ENCODE measurements at regions not wholly inside any gene's neighbourhood (a gene's known extent, or its start where the extent isn't known, plus 50 kb on each side); places are given as distances from the start of the nearest gene placed in this dataset.

DNA sequence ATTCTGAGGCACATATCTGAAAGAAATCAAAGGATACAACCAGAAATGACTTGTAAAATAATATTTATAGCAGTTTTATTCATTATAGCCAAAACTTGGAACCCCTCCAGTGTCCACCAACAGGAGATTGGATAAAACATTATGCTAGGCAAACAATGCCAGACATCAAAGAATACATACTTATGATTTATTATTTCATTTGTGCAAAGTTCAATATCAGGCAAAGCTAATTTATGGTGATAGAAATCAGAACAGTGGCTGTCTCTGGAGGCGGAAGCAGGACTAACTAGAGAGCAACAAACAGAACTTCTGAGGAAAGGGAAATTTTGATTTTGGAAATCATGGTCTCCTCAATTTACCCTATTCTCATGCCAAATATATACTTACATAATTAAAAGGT lies 193.1 kb downstream of the ICE1 start:
- no peak for DNase-seq

DNA sequence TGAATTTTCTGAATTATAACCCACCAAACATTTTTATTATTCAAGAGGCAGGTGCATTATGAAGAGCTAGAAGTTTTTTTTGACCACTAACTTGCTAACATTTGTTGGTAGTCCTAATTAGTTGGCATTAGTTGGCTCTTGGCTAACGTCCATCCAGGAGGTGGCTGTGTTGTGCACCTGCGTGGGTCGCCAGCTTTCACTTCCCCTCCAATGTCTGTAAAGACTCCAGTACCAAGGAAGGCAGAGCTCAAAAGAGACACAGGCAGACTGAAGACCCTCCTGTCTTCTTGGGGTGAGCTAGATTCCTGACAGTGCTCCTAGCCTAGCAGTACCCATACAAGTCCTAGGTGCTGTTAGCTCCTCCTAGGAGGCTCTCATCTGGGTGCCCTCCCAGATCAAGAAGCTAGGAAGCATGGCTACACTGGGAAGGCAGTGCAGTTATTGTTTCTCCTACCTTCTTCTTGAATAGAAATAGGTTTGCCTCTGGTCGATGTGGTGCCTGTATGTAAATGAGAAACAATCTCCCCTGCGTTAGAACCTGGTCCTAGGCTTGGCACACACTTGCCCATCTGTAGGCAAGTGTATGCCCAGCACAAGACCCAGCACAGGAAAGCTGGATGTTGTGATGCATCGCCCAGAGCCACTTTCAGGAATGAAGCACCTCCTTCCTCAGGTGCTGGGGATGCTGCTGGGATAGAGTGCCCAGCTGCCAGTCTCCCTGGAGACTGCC lies 190.9 kb downstream of the ICE1 start:
- no peak for DNase-seq

GRCh38 chr5:5612096-5612495 lies 189.6 kb downstream of the ICE1 start:
- DNase-seq, result no peak

DNA sequence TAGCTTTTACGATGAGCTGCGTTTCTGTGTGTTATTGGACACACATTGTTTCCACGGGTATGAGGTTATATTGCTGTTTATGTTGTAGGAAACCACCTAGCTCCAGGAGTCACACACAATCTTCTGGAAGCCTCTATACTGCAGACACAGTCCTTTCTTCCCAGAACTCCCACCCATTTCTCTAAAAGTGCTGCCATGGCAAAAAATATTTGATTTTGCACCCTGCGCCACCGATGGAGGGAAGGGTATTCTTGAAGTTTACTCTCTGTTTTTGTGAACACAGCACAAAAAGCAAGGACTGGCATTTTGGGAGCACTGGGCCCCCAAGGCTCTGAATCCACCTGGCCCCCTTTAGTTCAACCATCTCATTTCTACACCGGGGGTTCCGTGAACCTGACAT lies 187.5 kb downstream of the ICE1 start:
- DNase-seq, result no peak

DNA sequence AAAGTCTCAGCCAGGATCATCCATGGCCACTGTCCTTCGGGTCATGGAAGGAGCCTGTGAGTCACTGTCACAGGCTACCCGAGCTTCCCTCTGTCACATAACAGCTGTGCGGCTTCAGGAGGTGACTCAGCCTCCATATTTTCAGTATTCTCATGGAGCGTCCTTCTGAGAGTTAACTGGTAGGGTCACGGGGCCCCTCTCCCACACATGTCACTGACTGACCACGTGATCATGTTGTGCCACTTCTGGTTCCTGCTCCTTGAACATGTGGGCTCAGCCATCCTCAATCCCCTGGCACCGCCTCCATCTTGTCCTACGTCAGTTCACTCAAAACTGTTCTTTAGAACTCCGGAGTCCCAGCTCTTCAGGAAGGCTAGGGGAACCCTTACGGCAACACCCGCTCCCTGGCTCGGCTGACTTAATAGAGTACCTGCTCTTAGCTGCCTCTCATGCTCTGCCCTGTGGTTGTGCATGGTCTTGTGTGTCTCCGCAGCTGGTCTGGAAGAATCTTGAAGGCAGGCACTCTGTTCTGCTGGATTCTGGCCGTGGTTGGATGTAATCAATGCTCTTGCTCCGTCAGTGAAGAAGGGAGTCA lies 182.8 kb downstream of the ICE1 start:
- DNase-seq, result no peak

GRCh38 chr5:5602554-5602953 lies 180.1 kb downstream of the ICE1 start:
- no peak for DNase-seq

GRCh38 chr5:5598547-5599113 lies 176.2 kb downstream of the ICE1 start:
- DNase-seq, result peak in 1 of 2 experiments; percentile 12

GRCh38 chr5:5593391-5593790 lies 170.9 kb downstream of the ICE1 start:
- no peak for DNase-seq

GRCh38 chr5:5592541-5592940 lies 170.1 kb downstream of the ICE1 start:
- no peak for DNase-seq

GRCh38 chr5:5591567-5591966 lies 169.1 kb downstream of the ICE1 start:
- DNase-seq, result no peak

DNA sequence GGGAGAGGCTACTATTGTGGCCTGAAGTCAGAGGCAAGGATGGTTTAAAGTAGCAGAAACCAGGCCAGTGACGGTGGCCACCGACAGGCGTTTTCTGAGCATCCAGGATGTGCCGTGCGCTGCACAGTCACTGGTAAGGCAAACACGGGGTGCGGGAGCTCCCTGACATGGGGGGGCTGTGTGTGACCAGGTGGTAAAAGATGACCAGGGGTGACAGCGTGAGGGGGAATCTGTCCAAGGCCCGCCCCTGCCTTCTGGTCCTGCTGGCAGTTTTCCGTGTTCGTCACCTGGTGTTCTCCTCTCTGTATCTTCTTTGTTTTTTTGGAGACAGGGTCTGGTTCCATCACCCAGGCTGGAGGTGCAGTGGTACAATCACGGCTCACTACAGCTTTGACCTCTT lies 167.4 kb downstream of the ICE1 start:
- DNase-seq, result no peak

DNA sequence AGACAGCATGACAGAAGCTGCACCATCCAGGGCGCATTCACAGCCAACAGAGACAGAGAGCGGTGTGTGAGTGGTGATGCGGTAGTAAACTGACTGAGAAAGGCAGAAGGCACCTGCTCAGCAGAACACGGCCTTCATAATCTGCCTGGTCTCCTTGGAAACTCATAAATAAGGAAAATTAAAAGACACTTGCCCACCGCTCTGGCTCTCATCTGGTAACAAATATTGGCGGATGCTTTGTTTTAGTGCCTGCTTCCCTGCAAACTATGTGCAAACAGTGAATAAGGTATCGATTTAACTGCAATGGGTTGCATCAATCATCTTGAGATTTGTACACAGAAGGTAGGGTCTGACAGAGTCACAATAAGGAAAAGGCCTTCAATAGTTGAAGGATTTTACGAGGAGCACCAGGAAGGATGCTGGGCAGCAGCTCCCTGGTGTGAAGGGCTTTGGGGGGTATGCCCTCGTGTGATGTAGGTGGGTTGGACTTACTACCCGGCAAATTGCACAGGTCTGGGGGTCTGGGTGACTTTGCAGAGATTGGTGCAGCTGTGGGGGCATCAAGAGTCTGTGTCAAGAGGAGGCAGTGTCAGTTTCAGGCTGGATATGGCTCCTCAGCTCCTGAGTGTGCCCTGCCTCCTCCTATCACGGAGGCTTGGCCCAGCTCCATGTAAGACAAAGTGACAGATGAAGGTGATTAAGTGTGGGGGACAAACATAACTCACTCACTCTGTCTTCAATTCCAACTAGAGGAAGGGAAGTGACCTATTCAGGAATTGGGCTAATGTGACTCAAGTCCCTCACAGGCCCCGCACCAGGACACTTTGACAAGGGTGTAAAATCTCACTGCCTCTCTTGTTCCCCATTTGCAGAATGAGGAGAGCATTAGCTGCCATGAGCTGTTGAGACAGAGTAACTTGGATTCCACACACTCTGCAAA lies 166.7 kb downstream of the ICE1 start:
- DNase-seq, result no peak

DNA sequence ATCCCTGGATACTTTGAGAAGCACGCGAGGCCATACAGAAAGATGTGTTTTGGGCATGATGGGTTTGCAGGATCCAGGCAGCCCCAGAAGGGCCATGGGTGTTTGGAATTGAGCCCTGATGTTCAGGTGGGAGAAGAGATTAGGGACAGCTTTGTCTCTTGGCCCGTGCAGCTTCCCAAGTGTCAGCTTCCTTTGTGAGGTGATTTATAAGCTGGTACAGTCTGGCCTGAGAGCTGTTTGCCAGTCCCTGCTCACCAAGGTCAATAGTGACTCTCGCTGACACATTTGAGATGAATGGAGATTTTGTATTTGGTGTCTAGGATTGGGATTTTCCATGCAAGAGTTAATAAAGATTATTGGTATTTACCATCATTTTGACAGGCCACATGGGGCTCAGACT lies 165.9 kb downstream of the ICE1 start:
- DNase-seq, result no peak

- DNase-seq, result no peak
Observed at GRCh38 chr5:5587474-5587873, 165.0 kb downstream of the ICE1 start.

DNA sequence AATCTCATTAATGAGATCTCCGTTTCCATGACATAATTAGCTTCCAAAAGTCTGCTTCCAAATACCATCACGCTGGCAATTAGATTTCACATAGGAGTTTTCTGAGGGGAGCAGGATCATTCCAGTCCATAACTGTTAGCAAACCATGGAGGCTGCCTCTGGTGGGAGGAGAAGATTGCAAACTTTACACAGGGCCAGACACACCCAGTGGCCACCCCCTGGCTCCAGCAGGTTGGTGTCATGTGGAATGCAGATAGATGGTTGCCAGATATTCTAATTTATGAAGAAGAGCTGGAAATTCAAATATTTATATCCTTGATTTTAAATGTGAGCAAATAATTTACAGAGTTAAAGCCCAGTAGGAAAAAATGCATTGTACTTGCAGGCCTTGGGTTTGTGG lies 164.2 kb downstream of the ICE1 start:
- no peak for DNase-seq

- DNase-seq, result no peak
Observed at GRCh38 chr5:5585751-5586341, 163.4 kb downstream of the ICE1 start.

DNA sequence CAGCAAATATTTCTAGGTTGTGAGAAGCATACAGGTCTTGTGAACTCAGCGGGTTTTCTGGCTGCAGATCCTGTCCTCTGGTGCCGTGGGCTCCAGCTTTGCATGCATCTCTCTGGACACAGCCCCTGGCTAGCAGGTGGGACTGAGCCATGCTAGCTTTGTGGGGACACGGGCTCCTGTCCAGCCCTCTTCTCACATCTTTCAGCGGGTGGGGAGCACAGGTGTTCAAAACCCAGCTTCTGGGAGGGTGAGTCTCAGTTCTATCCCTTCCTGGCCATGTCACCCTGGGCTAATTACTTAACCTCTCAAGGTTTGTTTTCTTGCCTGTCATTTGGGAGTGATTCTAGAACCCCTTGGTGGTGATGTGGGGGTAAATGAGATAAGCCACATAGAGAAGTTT lies 162.3 kb downstream of the ICE1 start:
- DNase-seq, result no peak

DNA sequence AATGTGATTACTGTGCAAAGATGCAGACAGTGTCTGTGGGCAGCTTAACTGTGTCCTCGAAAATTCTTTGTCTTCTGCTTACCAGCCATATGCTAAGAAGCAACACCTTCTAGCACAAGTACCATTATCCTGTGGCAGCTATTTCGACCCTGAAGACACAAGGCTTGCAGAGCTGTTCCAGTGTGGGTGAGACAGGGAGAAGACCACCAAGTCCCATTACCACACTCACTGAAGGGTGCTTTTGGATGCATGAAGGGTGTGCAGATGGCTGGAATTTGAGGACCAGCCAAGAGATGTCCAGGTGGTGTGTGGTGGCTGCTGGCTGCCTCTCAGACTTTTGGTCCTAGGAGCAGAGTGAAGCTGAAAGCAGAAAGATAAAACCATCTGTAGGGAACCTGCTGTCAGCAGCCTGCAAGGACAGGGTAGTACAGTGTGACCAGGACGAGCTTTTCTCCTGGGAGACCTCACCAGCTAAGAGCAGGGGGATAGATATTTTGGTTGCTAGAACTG lies 161.8 kb downstream of the ICE1 start:
- DNase-seq, result no peak

- no peak for DNase-seq
Observed at GRCh38 chr5:5583832-5584231, 161.4 kb downstream of the ICE1 start.

DNA sequence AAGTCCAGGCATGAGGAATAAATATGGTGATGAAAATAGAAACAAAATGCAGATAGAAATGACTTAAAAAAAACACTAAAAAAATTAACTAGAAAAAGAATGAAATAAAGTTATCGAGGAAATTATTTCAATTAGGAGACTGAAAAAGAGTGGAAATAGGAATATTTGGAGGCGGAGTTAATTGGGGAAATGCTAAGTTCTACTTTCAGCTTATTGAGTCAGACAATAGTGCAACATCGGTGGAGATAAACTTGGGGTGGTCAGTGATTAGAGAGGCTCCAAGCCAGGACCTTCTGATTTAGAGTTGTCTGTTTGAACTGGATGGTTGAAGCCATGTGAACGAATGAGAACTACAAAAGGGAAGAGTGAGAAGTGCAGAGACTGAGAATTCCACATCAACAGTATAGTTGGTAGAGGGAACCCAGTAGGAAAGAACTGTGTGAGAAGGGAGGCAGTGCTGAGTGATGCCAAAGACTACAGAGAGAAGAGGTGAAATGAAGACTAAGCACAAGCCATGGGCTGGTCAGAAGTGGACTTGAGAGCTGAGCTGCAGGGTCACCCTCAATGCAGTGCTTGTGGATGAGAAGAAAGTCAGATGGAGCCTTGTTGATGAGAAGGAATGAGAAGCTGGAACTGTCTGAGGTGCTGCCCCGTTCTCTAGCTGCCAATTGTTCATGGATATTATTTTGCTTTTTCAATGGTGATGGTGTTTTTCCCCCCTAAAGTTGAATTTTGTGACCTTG lies 160.7 kb downstream of the ICE1 start:
- DNase-seq, result no peak

DNA sequence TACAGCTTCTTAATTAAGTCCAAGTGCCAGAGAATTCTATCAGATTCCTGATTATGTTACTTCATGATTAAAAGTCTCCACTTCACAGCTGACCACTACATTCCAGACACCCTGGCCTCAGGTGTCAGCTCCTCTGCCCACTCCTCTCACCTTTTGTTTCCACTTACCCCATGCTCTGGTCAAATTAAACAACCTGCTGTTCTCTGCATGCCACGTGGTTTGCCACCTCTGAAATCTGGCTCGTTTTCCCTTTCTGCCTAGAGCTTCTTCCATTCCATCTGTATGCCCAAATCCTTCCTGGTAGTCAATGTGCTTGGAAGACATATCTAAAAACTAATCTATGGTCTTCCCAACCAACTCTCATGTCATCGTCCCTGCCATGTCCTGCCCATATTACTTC lies 158.6 kb downstream of the ICE1 start:
- no peak for DNase-seq

- DNase-seq, result no peak
Observed at GRCh38 chr5:5576744-5577143, 154.3 kb downstream of the ICE1 start.
